DOHH2 (cell line): ENCODE measurements at regions not wholly inside any gene's neighbourhood (a gene's known extent, or its start where the extent isn't known, plus 50 kb on each side); places are given as distances from the start of the nearest gene placed in this dataset.

Source experiments
- CTCF ChIP-seq: fragments of 200-600 bp; sonication (generic); IDR thresholded peaks from one replicate; pipeline ENCODE4 v1.5.1; 2014; ENCODE audit warnings: antibody characterized with exemption, mild to moderate bottlenecking, low read depth, low read length; ENCODE audit not compliant: poor library complexity, severe bottlenecking
- EZH2phosphoT487 ChIP-seq: fragments of 200-600 bp; sonication (generic); IDR thresholded peaks from 2 replicates; pipeline ENCODE4 v1.6.1; 2017; ENCODE audit warnings: borderline replicate concordance, mild to moderate bottlenecking, antibody characterized with exemption, low read length, moderate library complexity, mixed read lengths

- TF ChIP-seq CTCF = no peak
- no peak for TF ChIP-seq EZH2phosphoT487
These were observed 292.7 kb upstream of the SLC39A10 start for GRCh38 chr2:195364015-195364965.
